ENCODE measurements at regions not wholly inside any gene's neighbourhood (a gene's known extent, or its start where the extent isn't known, plus 50 kb on each side); places are given as distances from the start of the nearest gene placed in this dataset.

GRCh38 chr3:17905996-17906395, 163.6 kb upstream of the TBC1D5 start:
- TF ChIP-seq, protein P1, sequence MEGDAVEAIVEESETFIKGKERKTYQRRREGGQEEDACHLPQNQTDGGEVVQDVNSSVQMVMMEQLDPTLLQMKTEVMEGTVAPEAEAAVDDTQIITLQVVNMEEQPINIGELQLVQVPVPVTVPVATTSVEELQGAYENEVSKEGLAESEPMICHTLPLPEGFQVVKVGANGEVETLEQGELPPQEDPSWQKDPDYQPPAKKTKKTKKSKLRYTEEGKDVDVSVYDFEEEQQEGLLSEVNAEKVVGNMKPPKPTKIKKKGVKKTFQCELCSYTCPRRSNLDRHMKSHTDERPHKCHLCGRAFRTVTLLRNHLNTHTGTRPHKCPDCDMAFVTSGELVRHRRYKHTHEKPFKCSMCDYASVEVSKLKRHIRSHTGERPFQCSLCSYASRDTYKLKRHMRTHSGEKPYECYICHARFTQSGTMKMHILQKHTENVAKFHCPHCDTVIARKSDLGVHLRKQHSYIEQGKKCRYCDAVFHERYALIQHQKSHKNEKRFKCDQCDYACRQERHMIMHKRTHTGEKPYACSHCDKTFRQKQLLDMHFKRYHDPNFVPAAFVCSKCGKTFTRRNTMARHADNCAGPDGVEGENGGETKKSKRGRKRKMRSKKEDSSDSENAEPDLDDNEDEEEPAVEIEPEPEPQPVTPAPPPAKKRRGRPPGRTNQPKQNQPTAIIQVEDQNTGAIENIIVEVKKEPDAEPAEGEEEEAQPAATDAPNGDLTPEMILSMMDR (IDR thresholded peaks at IDR 0.05 in 8 of 11, conservative IDR thresholded peaks at IDR 0.05 in 3 of 11): no peak
- TF ChIP-seq POLR2A (IDR thresholded peaks at IDR 0.05): no peak
